Mucosa of descending colon (tissue), 3 donors: ENCODE measurements at regions not wholly inside any gene's neighbourhood (a gene's known extent, or its start where the extent isn't known, plus 50 kb on each side); places are given as distances from the start of the nearest gene placed in this dataset.

Source experiments
- ATAC-seq: fragments of 200-7000 bp; cut with Tn5 transposase; one replicate; pipeline ENCODE4 v1.9.1; 2020; ENCODE audit warnings: mild to moderate bottlenecking, moderate library complexity
- DNase-seq, 3 donors: peaks; one replicate each; pipeline ENCODE4 v3.0.0-alpha.2; 2020
- H3K36me3 ChIP-seq: fragments of 200-600 bp; one replicate; pipeline ENCODE4 v1.8.0; 2021; ENCODE audit warnings: low read depth, mild to moderate bottlenecking
- H3K4me1 ChIP-seq: fragments of 200-600 bp; one replicate; pipeline ENCODE4 v1.8.0; 2021; ENCODE audit warnings: low read depth, mild to moderate bottlenecking
- H3K4me3 ChIP-seq: fragments of 200-600 bp; one replicate; pipeline ENCODE4 v1.8.0; 2021; ENCODE audit warnings: mild to moderate bottlenecking
- H3K9me3 ChIP-seq: fragments of 200-600 bp; one replicate; pipeline ENCODE4 v1.8.0; 2021; ENCODE audit warnings: mild to moderate bottlenecking
- intact Hi-C, 2 donors: fragments of 100-400 bp; cut with DNase I in 1 of 2; cut with micrococcal nuclease in 1 of 2; formaldehyde crosslinking; loops; one replicate each; pipeline versions ENCODE4 v1.11.0 to v1.11.1; 2022; cut with DNase I, micrococcal nuclease
- TF ChIP-seq, protein P1 (sequence below): fragments of 200-600 bp; IDR thresholded peaks from one replicate; pipeline ENCODE4 v1.8.0; 2022; ENCODE audit warnings: antibody characterized with exemption, mild to moderate bottlenecking
- donor health status: DM: no; HTN: no; CAD: no; lungs with moderate emphysema.
- donor health status: DM: no; HTN: no; CAD: no.
- donor health status: DM: no; HTN: yes; CAD: no.

DNA sequence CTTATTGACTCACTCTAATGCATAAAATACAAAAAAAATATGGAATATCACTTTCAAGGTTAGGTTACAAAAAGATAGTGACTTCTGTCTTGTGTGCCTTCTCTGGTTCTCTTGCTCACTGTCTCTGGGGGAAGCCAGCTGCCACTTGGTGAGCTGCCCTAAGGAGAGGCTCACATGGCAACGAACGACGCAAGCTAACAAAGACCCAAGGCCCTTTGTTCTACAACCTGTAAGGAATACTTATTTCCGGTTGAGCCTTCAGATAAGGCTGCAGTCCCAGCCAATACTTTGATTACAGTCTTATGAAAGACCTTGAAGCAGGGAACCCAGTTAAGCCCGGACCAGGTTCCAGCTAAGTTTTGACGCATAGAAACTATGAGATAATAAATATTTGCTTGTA lies 242.4 kb upstream of the TBX3 start:
- Histone ChIP-seq H3K9me3 (no peaks in the 10 kb centered on the region), H3K36me3 (no peaks in the 10 kb centered on the region), H3K4me3 (no peak overlapping the region), H3K4me1 (no peaks in the 10 kb centered on the region)
- TF ChIP-seq, protein P1, sequence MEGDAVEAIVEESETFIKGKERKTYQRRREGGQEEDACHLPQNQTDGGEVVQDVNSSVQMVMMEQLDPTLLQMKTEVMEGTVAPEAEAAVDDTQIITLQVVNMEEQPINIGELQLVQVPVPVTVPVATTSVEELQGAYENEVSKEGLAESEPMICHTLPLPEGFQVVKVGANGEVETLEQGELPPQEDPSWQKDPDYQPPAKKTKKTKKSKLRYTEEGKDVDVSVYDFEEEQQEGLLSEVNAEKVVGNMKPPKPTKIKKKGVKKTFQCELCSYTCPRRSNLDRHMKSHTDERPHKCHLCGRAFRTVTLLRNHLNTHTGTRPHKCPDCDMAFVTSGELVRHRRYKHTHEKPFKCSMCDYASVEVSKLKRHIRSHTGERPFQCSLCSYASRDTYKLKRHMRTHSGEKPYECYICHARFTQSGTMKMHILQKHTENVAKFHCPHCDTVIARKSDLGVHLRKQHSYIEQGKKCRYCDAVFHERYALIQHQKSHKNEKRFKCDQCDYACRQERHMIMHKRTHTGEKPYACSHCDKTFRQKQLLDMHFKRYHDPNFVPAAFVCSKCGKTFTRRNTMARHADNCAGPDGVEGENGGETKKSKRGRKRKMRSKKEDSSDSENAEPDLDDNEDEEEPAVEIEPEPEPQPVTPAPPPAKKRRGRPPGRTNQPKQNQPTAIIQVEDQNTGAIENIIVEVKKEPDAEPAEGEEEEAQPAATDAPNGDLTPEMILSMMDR: no peak
- DNase-seq (no peak), ATAC-seq (peak; percentile 51)
- intact Hi-C loops: no loop called here

DNA sequence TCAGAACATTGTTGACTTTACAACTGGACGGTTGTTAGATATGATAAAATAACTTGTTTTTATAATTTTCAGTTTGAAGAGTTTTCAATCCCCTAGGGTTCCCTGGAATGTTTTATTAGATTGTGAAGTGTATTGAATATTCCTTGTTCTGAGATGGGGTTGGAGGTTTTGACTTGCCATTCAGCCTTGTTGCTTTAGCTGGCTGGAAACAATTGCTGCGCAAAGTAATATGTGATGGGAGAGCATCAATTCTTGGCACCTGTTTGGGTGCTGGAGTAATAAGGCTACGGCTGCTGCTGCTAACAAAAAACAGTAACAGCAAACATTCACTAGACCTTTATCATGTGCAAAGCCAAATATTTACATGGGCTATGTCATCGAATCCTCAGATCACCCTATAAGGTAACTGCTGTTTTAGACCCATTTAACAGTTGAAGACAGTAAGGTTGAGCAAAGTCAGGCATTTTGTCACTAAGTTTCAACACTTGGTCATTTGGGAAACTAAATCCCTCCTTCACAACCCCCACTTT lies 241.0 kb upstream of the TBX3 start:
- TF ChIP-seq, protein P1: no peak
- Histone ChIP-seq H3K36me3 (no peaks in the 10 kb centered on the region), H3K4me1 (no peaks in the 10 kb centered on the region), H3K4me3 (no peak overlapping the region), H3K9me3 (no peaks in the 10 kb centered on the region)
- DNase-seq (no peak), ATAC-seq (peak; percentile 35)
- intact Hi-C loops: no loop called here

DNA sequence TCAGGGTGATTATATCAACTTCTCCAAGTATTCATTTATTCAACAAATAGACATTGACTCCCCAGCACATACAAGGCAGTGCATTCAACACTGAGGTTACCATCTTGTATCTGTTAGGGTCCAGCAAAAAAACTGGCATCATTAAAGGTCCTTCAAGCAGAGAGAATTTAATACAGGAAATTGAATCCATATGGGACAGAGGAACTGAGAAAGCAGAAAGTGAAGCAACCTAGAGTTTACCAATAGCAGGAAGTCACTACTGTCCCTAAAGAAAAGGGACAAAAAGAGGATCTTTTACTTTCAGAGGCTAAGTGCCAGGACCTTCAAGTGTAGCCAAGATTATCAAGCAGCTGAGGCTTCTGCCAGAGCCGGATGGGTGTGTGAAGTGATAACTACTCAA lies 237.8 kb upstream of the TBX3 start:
- Histone ChIP-seq H3K36me3 (no peaks in the 10 kb centered on the region), H3K4me1 (no peaks in the 10 kb centered on the region), H3K4me3 (no peak overlapping the region), H3K9me3 (no peaks in the 10 kb centered on the region)
- TF ChIP-seq, protein P1: no peak
- ATAC-seq: no peak
- DNase-seq: no peak
- intact Hi-C loops: no loop called here

DNA sequence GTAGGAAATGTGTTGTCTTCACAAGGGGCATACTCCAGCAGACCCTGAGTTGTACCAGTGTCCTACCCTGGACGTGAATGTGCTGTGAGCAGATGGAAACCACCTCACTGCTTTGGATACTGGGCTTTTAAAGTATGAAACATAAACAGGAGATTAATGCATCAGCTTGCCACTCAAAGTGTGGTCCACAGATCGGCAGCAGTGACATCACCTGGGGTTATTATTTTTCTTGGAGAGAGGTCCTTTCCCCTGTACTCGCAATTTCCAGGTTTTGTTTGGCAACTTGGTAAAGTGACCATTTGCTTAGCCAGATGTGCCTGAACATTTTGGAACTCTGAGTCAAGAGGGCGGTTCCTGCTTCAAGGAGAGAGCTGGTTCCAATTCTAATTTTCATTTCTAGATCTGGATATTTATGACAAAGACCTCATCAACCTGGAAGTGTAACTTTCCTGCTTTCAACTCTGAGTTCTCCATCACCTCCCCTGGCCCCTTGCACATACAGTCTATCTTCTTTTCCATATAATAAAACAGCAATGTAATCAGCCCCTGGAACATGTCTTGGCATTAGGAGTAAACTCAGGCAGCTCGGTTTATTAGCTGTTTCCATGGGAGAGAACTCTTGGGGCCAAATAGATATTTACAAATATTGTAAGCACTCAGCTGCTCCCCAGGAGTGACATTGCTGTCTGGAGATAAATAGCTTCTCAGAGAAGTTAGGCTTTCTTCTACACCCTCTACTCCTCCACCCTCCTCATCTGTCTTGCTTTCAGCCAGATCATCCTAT lies 237.0 kb upstream of the TBX3 start:
- TF ChIP-seq, protein P1: no peak
- intact Hi-C loops: no loop called here

DNA sequence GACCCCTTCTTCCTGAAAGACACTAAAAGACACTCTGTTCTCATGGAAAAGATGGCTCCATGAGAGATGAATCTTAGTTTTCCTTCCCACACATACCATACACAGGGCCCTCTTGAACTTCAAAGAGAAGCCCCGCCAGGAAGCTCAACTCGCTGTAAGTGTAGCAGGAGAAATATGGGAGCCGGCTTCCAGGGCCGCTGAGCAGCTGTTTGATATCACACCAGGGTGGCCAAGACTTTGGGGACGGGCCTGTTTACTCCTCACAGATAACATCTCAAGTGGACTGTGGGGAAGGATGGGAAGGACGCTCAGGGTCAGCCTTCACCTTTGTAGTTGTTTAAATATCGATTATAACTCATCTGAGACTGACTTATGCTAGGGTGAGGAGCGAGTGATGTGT lies 235.5 kb upstream of the TBX3 start:
- no peak overlapping the region for H3K4me3 ChIP-seq
- DNase-seq (no peak), ATAC-seq (no peak)
- no peaks in the 10 kb centered on the region for H3K9me3 ChIP-seq
- H3K4me1 ChIP-seq: no peaks in the 10 kb centered on the region
- H3K36me3 ChIP-seq: no peaks in the 10 kb centered on the region
- TF ChIP-seq, protein P1: no peak
- intact Hi-C loops: no loop called here

More for the DNA sequence above, 237.0 kb upstream of the TBX3 start:
- no peaks in the 10 kb centered on the region for H3K36me3 ChIP-seq
- H3K9me3 ChIP-seq: no peaks in the 10 kb centered on the region
- ATAC-seq (no peak), DNase-seq (no peak)
- no peaks in the 10 kb centered on the region for H3K4me1 ChIP-seq
- no peak overlapping the region for H3K4me3 ChIP-seq
